NB4 (cell line): ENCODE measurements at regions not wholly inside any gene's neighbourhood (a gene's known extent, or its start where the extent isn't known, plus 50 kb on each side); places are given as distances from the start of the nearest gene placed in this dataset.

Experiments
- CTCF ChIP-seq: IDR thresholded peaks from one replicate; pipeline ENCODE4 v1.5.1; 2012; ENCODE audit warnings: low read depth, low read length
- MAX ChIP-seq: IDR thresholded peaks from 2 replicates; pipeline ENCODE4 v1.6.1; 2011; ENCODE audit warnings: low read depth, low read length
- POLR2A ChIP-seq: IDR thresholded peaks from 2 replicates; pipeline ENCODE4 v1.6.1; 2011; ENCODE audit warnings: mild to moderate bottlenecking; ENCODE audit not compliant: insufficient read length; ENCODE audit errors: extremely low read depth

- TF ChIP-seq MAX (no peak), CTCF (no peak), POLR2A (no peak)
These were observed 231.0 kb downstream of the MAN2A1 start for GRCh38 chr5:109920736-109921135.
